NCI-H128 (cell line): ENCODE measurements at regions not wholly inside any gene's neighbourhood (a gene's known extent, or its start where the extent isn't known, plus 50 kb on each side); places are given as distances from the start of the nearest gene placed in this dataset.
"Not testable (repeated sequence)": the region's sequence is repeated elsewhere in the genome, so short reads cannot be mapped to it uniquely, and the experiment has no call there.

Source experiments
- DNase-seq: peaks from one replicate; lab custom pipeline; 2025; ENCODE audit not compliant: unreplicated experiment; lab: John Stamatoyannopoulos, UW

GRCh38 chr1:79955966-79956365 is 949.4 kb upstream of the ADGRL4 start:
- DNase-seq = no peak

DNA sequence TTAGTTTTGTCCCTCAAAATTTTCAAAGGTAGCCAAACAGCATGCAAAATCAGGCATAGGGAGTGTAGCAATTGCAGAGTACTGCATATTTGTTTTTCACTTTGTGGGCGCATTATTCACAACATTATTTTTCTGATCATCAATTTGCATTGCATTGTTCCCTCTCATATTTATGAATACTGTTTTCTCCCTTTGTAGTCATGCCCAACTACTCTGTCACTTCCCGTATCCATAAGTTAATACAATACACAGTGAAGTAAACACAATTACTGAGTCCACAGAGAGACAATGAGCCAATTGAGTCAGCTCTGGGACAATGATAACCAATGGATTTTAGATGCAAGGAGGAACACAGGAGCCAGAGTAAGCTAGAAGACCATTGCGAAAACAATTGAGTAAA is 944.0 kb upstream of the ADGRL4 start:
- no peak for DNase-seq

DNA sequence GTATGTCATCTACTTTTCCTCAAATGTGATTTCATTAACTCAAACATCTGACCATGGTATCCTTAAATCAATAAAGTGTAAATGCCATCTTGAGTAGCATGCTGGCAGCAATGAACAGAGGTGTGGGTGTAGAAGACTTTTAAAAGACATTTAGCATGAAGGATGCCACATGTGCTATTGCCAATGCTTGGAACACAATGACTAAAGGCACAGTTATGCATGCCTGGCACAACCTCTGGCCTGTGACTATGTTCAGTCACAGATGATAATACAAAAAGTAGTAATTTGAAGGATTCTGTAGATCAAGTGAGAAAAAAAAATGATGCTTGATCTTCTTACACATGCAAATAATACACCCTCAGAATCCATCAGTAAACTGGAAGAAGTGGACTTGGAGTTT is 938.9 kb upstream of the ADGRL4 start:
- no peak for DNase-seq

- DNase-seq = no peak
Measured at GRCh38 chr1:79929356-79929755, 922.8 kb upstream of the ADGRL4 start.

- DNase-seq = no peak
Measured at GRCh38 chr1:79928901-79929300, 922.4 kb upstream of the ADGRL4 start.

DNA sequence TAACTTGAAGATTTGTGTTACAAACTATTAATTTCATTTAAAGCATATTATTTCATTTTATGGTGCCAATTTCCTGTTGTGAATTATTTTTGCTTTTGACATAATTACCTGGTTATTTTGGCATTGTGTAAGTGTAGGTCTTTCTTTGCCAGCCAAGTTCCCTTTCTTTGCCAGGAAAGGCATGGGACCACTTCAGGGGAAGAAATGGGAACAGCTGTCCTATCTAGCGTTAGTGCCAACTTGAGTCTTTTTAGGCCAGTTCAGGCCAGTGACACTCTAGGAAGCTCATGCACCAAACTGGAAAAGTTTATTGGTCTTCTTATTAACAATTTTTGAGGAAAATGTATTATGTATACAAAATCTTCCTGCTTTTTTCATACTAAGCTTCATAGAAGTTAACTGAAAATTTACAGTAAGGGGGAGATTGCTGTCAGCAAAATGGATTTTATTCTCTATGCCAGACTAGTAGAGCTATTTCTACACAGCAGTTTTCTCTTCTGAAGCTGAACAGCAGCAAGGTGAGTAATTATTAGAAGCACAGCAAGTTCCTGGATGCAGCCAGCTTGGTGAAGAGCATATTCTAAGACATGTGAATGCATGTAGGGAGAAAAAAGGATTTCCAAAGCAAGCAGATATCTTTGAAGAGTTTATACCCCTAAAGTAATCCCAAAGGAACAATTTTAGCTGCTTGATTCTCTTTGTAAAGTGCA is 914.6 kb upstream of the ADGRL4 start:
- no peak for DNase-seq

DNA sequence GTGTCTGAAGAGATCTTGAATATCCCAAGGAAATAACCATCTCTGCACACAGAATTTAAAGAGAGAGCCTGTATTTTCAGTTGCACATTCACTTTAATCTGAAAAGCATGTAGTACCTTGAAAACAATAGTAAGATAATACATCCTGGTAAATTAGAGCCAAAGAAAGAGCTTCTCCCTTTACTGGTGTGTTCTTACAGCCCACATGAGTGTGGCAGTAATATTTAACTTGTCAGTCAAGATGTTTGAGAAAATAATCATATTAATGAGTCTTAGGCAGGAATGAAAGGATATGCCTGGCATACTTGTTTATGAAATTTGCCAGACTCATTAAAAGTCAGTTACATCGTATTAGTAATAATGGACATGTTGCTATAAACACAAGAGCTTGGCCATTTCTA is 908.4 kb upstream of the ADGRL4 start:
- no peak for DNase-seq

GRCh38 chr1:79912813-79913212 is 906.3 kb upstream of the ADGRL4 start:
- no peak for DNase-seq

DNA sequence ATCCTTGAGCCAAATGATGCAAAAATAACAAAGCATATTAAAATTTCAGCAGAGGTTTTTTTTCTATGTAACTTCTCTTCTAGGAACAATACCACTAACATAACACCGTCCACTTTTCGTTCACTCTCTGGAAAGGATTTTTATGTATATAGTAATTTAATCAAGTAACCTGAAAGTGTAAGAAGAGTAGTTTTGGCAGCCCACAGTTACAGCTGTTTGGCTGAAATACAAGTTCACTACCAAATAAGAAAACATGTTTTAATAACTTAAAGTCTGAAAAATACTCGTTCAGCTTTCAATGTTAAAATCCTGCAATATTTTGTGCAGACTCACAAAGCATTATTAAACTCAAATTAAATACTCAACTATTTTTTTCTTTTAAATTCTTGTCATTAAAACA is 896.8 kb upstream of the ADGRL4 start:
- no peak for DNase-seq

GRCh38 chr1:79902418-79902817 is 895.9 kb upstream of the ADGRL4 start:
- no peak for DNase-seq

DNA sequence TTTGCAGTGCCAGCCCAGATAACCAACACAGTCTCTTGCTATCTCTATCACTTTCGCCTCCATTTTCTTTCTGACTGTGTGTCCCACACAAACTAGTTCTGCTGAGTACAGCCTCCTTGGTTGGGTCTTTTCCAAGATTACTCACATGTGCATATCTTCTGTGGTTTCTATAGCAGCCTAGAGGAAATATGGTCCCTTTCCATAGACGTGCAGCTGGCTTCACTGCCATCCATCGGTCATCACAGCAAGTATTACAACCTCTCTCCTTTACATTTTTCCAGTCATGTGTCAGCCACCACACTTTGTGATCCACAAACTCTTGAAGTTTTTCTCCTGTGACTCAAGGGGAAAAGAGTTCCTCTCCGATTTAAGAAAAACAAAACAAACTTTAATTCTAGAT is 893.4 kb upstream of the ADGRL4 start:
- no peak for DNase-seq

GRCh38 chr1:79896140-79896539 is 889.6 kb upstream of the ADGRL4 start:
- no peak for DNase-seq

- no peak for DNase-seq
Measured at GRCh38 chr1:79895573-79895972, 889.0 kb upstream of the ADGRL4 start.

- not testable (repeated sequence) for DNase-seq
Measured at GRCh38 chr1:79894129-79894528, 887.6 kb upstream of the ADGRL4 start.

DNA sequence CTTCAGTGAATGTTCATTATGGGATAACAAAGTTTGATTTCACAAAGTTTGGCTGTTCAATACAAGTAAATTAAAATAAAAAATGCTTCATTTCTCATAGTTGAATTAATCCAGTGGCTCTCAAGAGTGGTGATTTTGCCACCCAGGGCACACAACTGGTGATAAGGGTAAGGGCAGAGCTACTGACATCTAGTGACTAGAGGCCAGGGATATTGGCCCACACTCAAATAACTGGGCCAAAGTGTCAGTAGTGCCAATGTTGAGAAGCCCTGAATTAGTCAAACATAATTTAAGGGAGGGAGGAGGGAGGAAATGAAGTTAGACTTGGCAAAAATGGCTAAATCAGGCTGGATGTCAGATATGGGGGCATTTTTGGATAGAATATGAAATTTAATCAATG is 880.5 kb upstream of the ADGRL4 start:
- no peak for DNase-seq

DNA sequence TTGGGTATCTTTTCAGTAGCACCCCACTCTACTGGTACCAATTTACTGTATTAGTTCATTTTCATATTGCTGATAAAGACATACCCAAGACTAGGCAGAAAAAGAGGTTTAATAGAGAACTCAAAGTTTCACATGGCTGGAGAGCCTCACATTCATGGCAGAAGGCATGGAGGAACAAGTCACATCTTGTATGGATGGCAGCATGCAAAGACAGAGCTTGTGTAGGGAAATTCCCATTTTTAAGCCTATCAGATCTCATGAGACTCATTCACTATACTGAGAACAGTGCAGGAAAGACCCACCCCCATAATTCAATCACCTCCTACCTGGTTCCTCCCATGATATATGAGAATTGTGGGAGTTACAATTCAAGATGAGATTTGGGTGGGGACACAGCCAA is 878.6 kb upstream of the ADGRL4 start:
- DNase-seq = no peak

DNA sequence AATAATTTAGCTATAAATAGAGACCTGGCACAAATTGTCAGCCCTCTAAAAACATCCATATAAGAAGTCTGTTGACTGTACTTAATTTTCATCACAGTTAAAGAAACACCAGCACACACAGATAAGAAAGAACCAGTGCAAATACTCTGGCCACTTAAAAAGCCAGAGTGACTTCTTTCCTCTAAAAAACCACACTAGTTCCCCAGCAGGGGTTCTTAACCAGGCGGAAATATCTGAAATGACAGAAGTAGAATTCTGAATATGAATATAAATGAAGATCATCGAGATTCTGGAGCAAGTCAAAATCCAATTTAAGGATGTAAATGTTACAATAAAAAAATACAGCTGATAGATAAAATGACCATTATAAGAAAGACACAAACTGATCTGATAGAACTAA is 870.6 kb upstream of the ADGRL4 start:
- no peak for DNase-seq

- DNase-seq = no peak
Measured at GRCh38 chr1:79875187-79875586, 868.7 kb upstream of the ADGRL4 start.

GRCh38 chr1:79874289-79874688 is 867.8 kb upstream of the ADGRL4 start:
- no peak for DNase-seq

DNA sequence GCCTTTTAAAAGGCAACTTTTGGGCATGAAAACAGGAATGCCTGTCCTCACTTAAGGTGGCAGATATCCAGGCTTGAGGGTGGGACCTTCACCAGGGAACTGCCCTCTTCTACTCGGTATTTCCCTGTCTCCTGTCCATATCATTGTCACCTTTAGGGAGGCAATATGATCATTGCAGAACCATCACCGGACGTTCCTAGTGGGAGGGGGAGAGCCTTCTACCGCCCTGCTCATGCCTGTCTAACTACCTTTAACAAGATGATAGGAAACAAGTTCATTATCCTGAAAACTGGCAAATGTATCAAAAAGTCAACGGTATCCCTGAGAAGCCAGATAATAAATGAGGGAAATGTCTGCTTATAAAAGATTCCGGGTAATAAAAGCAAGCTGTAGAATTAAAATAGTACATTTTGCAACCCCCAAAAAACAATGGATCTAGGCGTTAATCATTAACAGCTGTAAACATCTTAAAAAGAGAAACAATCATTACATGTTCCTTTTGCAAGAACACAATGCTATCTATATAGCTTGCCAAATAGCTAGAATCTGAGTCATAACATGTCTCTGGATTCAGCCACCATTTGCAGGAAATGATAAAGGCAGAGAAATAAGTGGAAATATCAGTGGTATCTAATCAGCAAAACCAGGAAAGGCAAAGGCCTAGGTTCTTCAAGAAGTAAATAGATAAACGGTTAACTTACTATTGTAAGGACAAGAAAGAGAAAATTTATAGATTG is 852.9 kb upstream of the ADGRL4 start:
- no peak for DNase-seq

GRCh38 chr1:79852004-79852403 is 845.5 kb upstream of the ADGRL4 start:
- no peak for DNase-seq

GRCh38 chr1:79849388-79849787 is 842.9 kb upstream of the ADGRL4 start:
- DNase-seq = no peak

GRCh38 chr1:79848316-79848715 is 841.8 kb upstream of the ADGRL4 start:
- DNase-seq = no peak
